ENCODE measurements at regions not wholly inside any gene's neighbourhood (a gene's known extent, or its start where the extent isn't known, plus 50 kb on each side); places are given as distances from the start of the nearest gene placed in this dataset.

DNA sequence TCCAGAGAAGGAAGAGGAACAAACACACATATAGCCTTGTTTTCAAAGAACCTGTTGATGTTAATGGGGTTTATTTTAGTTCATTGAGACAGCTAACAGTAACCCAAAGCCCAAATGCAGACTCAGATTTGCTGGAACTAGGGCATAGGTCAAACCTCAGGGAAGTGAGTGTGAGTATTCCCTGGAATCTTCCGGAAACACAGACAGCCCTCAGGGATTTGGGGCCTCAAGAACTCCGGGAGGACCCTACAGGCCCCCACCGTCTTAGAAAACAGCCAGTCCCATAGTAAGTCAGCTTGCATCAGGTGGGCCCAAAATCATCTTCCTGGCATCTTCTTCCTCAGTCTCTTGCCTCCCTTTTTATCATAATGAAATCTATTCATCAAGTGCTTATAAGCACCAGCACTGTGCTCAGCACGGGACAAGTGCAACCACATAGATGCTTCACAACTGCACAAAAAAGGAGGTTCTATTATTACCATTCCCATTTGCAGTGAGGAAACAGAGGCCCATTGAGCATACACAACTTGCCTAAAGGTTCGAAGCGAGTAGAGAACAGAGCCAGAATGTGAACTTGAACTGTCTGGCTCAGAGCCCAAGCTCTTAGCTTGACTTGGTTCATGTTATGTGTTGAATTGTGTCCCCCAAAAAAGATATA, 50.2 kb upstream of the BCL11A start:
- Mint-ChIP-seq H3K27ac (no peak overlapping the region), H3K27me3 (ENCODE audit: low read depth in 3 of 3) (peaks cover 0 to 3% (median 2%) of the 10 kb centered on the region in 3 donors), H3K36me3 (peaks cover 0 to 3% (median 0%) of the 10 kb centered on the region in 3 donors), H3K4me3 (no peak overlapping the region), H3K4me1 (no peaks in the 10 kb centered on the region), H3K9me3 (peaks cover 0 to 3% (median 0%) of the 10 kb centered on the region in 6 donors)
- no peak for DNase-seq

DNA sequence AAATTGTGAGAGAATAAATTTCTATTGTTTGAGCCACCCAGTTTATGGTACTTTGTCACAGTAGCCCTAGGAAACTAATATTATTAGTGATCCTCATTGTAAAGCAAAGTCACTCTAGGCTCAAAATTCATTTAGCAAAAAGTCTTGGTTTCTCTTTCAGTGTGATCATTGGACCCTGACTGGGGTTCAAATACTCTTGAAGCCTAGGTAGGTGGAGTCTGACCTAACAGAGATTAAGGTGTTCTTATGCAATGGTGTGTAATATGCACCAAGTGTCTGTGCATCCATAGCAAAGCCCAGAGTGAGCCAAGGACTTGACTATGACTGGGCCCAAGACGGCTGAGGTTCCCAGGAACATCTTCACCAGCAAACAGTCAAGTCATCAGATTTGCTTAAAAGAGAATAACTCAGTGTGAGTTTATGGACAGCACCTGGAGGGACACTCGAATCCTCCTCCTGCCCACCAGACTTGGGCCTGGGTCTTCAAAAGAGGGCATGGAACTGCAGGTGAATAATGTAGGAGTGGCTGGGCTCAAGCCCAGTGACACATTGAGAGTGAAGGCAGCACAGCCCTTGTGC, 51.1 kb upstream of the BCL11A start:
- Mint-ChIP-seq H3K27me3 (ENCODE audit: low read depth in 3 of 3) (peaks cover 0 to 3% (median 2%) of the 10 kb centered on the region in 3 donors), H3K27ac (no peak overlapping the region), H3K4me3 (no peak overlapping the region), H3K4me1 (no peaks in the 10 kb centered on the region), H3K36me3 (peaks cover 0 to 3% (median 0%) of the 10 kb centered on the region in 3 donors), H3K9me3 (peaks cover 0 to 3% (median 0%) of the 10 kb centered on the region in 6 donors)
- no peak for DNase-seq

DNA sequence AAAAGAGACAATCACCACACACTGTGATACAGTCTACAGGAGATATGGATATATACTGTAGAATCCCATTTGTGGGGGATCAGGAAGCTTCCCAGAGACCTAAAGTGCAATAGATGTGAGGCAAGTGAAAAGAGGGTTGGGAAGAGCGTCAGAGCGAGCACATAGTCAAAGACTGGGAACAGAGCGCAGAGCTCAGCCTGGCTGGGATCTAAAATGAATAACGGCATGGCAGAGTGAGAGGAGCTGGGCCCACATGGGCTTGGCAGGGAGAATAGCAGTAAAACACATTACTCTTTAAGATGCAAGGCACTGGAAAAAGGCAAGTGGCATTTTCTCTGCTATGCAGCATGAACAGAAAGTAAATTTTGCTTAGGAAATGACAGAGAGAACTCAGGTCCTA, 52.4 kb upstream of the BCL11A start:
- Mint-ChIP-seq H3K9me3 (peaks cover 0 to 3% (median 0%) of the 10 kb centered on the region in 6 donors), H3K4me3 (no peak overlapping the region), H3K36me3 (peaks cover 0 to 3% (median 0%) of the 10 kb centered on the region in 3 donors), H3K27ac (no peak overlapping the region), H3K27me3 (ENCODE audit: low read depth in 3 of 3) (peaks cover 2 to 3% (median 2%) of the 10 kb centered on the region in 3 donors), H3K4me1 (no peaks in the 10 kb centered on the region)
- DNase-seq = no peak

DNA sequence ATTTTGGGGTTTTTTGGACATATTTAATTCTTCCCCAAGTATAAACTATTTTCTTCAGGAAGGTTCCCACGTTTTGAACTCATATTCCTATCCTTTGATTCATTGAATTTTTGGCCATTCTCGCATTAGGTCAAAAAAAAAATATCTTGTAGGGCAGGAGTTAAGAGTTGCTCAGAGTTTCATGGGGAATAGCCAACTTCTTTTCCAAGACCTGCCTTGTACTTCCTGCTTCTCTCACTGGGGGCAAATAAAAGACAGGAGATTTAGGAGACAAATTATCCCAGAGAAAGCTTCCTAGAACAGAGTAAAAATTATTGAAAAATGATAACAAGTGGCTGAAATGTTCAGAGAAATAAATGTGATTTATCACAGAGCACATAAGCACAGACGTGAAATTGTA, 55.2 kb upstream of the BCL11A start:
- H3K9me3 Mint-ChIP-seq = peaks cover 0 to 3% (median 0%) of the 10 kb centered on the region in 6 donors
- no peaks in the 10 kb centered on the region for H3K4me1 Mint-ChIP-seq
- no peak for DNase-seq
- no peak overlapping the region for H3K4me3 Mint-ChIP-seq
- H3K27me3 Mint-ChIP-seq (ENCODE audit: low read depth in 3 of 3) = peaks cover 0 to 7% (median 2%) of the 10 kb centered on the region in 3 donors
- no peak overlapping the region for H3K27ac Mint-ChIP-seq
- no peaks in the 10 kb centered on the region for H3K36me3 Mint-ChIP-seq

DNA sequence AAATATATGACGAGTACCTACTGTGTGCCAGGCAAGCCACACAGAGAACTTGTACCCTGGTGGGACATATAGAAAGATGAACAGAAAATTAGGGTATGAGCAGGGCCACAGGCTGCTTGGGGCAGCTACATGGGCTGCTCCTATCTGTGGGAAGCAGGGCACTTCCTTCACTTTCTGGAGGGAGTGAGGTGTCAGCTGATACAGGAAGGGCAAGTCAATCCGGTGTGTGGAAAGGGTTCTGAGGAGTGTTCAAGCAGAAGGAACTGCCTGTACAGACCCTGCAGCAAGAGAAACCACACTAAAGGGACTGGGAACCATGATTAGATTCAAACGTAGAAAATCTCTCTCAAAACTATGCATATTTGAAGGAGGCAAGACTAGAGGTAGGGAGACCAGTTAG, 58.6 kb upstream of the BCL11A start:
- no peaks in the 10 kb centered on the region for H3K4me1 Mint-ChIP-seq
- H3K27ac Mint-ChIP-seq = no peak overlapping the region

DNA sequence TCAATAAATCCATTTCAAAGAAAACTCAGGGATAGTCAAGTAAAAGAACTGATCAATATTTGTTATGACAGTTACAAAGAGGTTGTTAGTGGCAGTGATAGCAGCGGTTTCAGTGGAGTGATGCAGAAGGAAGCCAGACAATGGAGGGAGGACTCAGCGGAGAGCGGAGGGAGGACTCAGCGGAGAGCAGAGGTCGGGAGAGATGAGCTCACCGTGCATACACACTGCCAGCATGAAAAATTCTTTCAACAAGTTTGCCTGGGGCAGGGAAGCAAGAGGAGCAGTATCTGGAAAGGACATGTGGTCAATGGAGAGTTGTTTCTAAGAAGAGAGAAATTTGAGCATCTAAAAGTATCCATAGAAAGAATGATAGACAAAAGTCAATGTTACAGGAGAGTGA, 60.9 kb upstream of the BCL11A start:
- Mint-ChIP-seq H3K4me3 (no peak overlapping the region), H3K36me3 (no peaks in the 10 kb centered on the region), H3K9me3 (peaks cover 0 to 2% (median 0%) of the 10 kb centered on the region in 6 donors), H3K27me3 (ENCODE audit: low read depth in 3 of 3) (peaks cover 0 to 5% (median 2%) of the 10 kb centered on the region in 3 donors), H3K27ac (no peak overlapping the region), H3K4me1 (no peaks in the 10 kb centered on the region)
- no peak for DNase-seq

More for the DNA sequence above, 58.6 kb upstream of the BCL11A start:
- H3K27me3 Mint-ChIP-seq (ENCODE audit: low read depth in 3 of 3) = peaks cover 0 to 5% (median 2%) of the 10 kb centered on the region in 3 donors
- H3K4me3 Mint-ChIP-seq = no peak overlapping the region
- no peaks in the 10 kb centered on the region for H3K36me3 Mint-ChIP-seq
- no peaks in the 10 kb centered on the region for H3K9me3 Mint-ChIP-seq
- no peak for DNase-seq

DNA sequence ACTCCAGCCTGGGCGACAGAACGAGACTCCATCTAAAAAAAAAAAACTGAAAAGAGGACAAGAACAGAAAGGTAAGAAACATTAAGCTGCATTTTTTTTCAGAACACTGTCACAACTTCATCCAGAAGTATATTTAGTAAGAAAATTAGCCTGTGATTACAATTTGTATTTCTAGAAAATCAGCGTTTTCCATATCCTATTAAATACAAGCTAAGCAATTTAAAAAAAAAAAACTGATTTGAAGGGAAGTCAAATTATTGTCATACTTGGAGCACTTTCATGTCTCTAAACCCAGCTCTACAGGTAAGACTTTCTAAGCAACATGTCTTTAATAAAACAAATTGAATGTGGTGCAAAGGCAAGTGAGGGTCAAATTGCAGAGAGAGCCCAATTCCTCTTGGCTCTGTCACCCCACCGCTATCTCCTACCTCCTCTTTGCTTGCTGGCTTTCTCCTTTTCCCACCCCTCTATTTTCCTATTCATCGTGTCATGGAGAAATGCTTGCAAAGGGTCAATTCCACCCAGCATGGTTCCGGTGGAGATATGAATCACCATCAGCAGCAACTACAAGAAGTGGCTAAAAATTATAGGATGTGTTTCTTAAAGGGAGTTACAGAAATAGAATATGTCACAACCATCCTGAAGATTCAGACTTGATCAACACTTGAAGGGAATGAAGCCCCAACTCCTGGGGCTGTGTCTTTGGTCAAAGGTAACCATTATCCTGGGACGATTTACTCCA, 68.4 kb upstream of the BCL11A start:
- H3K4me3 Mint-ChIP-seq = no peak overlapping the region
- no peaks in the 10 kb centered on the region for H3K4me1 Mint-ChIP-seq
- H3K27me3 Mint-ChIP-seq (ENCODE audit: low read depth in 3 of 3) = peaks cover 0 to 11% (median 5%) of the 10 kb centered on the region in 3 donors
- peaks cover 0 to 2% (median 0%) of the 10 kb centered on the region in 6 donors for H3K9me3 Mint-ChIP-seq
- no peak for DNase-seq
- H3K27ac Mint-ChIP-seq = no peak overlapping the region
- no peaks in the 10 kb centered on the region for H3K36me3 Mint-ChIP-seq

DNA sequence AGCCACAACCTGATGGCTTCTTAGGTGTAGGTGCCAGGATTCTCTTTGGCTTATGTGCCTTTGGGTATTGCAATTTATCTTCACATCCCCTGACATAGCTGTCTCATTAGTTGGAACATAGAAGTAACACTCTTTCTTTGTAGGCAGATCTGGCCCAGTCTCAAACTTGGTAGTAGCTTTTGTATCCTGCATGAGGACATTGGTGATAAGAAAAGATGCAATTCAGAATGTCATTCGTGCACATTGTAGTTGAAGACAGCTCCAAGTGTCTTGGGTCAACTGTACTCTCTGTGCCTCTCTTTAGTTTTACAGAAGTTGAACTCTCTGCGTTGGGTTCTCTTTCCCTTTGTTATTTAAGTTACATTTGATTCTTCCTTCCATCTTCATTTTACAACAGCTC, 69.6 kb upstream of the BCL11A start:
- H3K4me3 Mint-ChIP-seq = no peak overlapping the region
- H3K27me3 Mint-ChIP-seq (ENCODE audit: low read depth in 3 of 3) = peaks cover 0 to 11% (median 5%) of the 10 kb centered on the region in 3 donors
- H3K4me1 Mint-ChIP-seq = no peaks in the 10 kb centered on the region
- no peak for DNase-seq
- H3K9me3 Mint-ChIP-seq = peaks cover 0 to 2% (median 0%) of the 10 kb centered on the region in 6 donors
- H3K27ac Mint-ChIP-seq = no peak overlapping the region
- no peaks in the 10 kb centered on the region for H3K36me3 Mint-ChIP-seq

DNA sequence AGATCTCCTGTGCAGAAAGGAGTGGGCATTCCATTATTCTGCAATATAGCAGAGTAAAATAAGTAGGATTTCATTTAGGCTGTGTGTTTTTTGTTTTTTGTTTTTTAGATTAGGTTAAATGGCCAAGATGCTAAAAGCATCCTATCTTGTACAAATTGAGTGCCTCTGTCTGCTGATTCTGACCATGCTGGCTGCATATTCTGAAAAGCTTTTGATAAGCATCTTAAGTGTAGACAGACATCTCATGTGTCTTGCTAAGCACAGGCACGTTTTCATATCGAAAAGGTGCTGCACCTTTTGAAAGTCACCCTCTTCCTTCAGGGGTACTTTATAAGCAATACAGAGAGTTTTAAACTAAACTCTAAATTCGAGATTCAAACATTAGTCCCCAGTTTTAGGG, 74.0 kb upstream of the BCL11A start:
- no peak overlapping the region for H3K27ac Mint-ChIP-seq

DNA sequence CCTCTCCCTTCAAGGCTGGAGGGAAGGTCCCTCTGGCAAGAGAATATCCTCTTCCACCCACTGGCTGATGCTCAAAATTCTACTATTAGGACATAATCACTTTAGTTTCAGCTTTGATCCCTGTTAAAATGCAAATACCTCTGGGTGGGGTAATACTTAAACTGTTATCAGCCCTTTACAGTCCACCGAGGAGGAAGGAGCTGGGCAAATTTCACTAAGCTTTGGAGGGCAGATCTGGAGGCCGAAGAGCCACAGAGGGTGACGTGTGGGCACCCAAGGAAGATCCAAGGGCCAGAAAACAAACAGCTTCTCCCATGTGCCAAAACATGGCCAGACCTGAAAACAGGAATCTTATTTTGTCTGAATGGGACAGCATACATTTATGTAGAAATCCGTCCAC, 74.6 kb upstream of the BCL11A start:
- Mint-ChIP-seq H3K36me3 (no peaks in the 10 kb centered on the region), H3K27ac (no peak overlapping the region), H3K27me3 (ENCODE audit: low read depth in 3 of 3) (peaks cover 0 to 11% (median 8%) of the 10 kb centered on the region in 3 donors), H3K9me3 (no peaks in the 10 kb centered on the region), H3K4me1 (no peaks in the 10 kb centered on the region), H3K4me3 (no peak overlapping the region)
- no peak for DNase-seq

More for the DNA sequence above, 74.0 kb upstream of the BCL11A start:
- no peak for DNase-seq
- Mint-ChIP-seq H3K9me3 (no peaks in the 10 kb centered on the region), H3K27me3 (ENCODE audit: low read depth in 3 of 3) (peaks cover 0 to 11% (median 8%) of the 10 kb centered on the region in 3 donors), H3K4me3 (no peak overlapping the region), H3K4me1 (no peaks in the 10 kb centered on the region), H3K36me3 (no peaks in the 10 kb centered on the region)

DNA sequence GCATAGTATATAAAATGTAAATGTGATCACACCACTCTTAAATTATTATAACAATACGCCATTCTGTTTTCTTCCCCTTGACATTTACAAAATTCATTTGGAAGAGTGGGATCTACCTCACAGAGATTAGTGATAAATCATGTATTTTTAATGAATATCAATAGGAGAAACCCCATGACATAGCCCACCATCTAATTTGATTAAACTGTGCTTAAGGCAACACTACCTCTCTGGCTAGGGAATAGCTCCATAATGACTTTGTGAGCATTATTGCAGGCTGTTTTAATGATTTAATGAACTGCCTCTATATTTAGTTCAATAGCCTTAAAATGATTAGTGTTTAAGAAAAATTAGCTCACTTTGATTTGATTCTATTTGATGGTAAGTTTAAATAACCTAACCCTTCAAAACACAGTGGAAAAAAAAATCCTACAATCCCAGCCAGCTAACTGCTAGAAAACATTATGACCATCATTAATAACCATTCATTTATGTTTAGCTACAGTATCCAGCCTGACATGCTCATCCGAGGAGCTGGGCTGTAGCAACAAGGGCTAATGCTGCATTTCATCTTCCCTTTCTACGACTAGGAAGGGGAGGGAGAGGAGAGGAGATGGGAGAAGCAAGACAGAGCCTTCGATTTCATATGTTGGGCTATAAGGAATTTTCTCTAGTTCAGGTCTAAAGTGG, 75.3 kb upstream of the BCL11A start:
- no peak for DNase-seq
- H3K4me1 Mint-ChIP-seq = no peaks in the 10 kb centered on the region
- H3K36me3 Mint-ChIP-seq = no peaks in the 10 kb centered on the region
- no peak overlapping the region for H3K27ac Mint-ChIP-seq
- peaks cover 0 to 8% (median 7%) of the 10 kb centered on the region in 3 donors for H3K27me3 Mint-ChIP-seq (ENCODE audit: low read depth in 3 of 3)
- H3K9me3 Mint-ChIP-seq = no peaks in the 10 kb centered on the region
- no peak overlapping the region for H3K4me3 Mint-ChIP-seq

DNA sequence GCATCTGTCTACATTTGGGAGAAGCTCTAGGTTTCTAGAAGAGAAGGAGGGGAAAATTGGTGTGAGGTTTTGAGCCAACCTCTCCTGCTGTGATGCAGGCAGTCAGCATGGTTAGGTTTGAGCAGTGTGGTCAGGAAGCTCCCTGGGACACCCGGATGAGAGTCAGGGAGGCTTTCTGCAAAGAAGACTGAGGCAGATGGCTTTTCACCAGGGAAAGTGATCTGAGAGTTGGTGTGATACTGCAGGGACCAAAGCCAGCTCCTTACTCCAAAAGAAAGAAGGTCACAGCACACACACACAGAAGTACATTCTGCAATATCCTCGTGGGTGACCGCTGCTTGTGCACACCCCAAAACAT, 75.8 kb upstream of the BCL11A start:
- Mint-ChIP-seq H3K36me3 (no peaks in the 10 kb centered on the region), H3K27ac (no peak overlapping the region), H3K27me3 (ENCODE audit: low read depth in 3 of 3) (peaks cover 0 to 9% (median 7%) of the 10 kb centered on the region in 3 donors), H3K9me3 (no peaks in the 10 kb centered on the region), H3K4me1 (no peaks in the 10 kb centered on the region), H3K4me3 (no peak overlapping the region)
- no peak for DNase-seq

DNA sequence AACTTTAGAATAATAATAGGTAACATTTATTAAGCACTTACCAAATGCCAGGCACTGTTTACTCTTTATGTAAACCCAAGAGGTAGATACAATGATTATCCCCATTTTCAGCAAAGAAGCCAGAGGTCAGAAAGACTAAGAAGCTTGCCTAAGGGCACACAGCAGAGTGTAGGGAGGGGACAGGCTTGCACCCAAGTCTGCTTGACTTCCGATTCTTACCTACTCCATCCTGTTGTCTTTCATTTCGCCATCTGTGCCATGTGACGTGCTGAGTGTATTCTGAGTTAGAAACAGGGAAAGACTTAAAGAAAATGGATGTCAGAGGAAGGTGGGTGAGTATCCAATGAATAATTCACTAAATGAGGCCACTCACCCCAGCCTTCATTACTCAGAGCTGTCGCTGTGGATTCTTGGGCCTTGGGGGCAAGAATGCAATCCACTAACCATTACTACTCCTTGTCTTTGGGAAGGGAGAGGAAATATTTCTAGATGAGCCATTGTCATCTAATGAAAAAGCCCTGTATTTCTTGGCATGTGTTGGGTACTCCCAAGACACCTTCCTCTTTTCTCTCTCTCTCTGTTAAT, 76.4 kb upstream of the BCL11A start:
- Mint-ChIP-seq H3K27me3 (ENCODE audit: low read depth in 3 of 3) (peaks cover 0 to 7% (median 7%) of the 10 kb centered on the region in 3 donors), H3K4me1 (no peaks in the 10 kb centered on the region), H3K27ac (no peak overlapping the region), H3K4me3 (no peak overlapping the region), H3K36me3 (no peaks in the 10 kb centered on the region), H3K9me3 (no peaks in the 10 kb centered on the region)
- DNase-seq = no peak
